H9 (cell line): ENCODE measurements at regions not wholly inside any gene's neighbourhood (a gene's known extent, or its start where the extent isn't known, plus 50 kb on each side); places are given as distances from the start of the nearest gene placed in this dataset.

Source experiments
- DNase-seq: peaks from one replicate; pipeline ENCODE4 v3.0.0-alpha.2; 2017
- H2AFZ ChIP-seq: one replicate; pipeline ENCODE4 v1.6.1; 2013; ENCODE audit warnings: mild to moderate bottlenecking, low read length, control low read depth, moderate library complexity
- H2AK5ac ChIP-seq: 2 replicates; pipeline ENCODE4 v1.6.1; 2013; ENCODE audit warnings: low read length, control low read depth, mixed read lengths; ENCODE audit not compliant: insufficient read length
- H2BK120ac ChIP-seq: one replicate; pipeline ENCODE4 v1.6.1; 2013; ENCODE audit warnings: low read depth, mild to moderate bottlenecking, low read length, control low read depth, inconsistent platforms; ENCODE audit not compliant: poor library complexity, severe bottlenecking
- H2BK12ac ChIP-seq: 2 replicates; pipeline ENCODE4 v1.6.1; 2013; ENCODE audit warnings: low read length, control low read depth, mixed read lengths, low read depth; ENCODE audit not compliant: insufficient read length
- H2BK15ac ChIP-seq: 2 replicates; pipeline ENCODE4 v1.6.1; 2013; ENCODE audit warnings: low read depth, low read length, control low read depth
- H2BK20ac ChIP-seq: one replicate; pipeline ENCODE4 v1.6.1; 2013; ENCODE audit warnings: low read depth, mild to moderate bottlenecking, low read length, control low read depth, inconsistent platforms; ENCODE audit not compliant: poor library complexity, severe bottlenecking
- H2BK5ac ChIP-seq: 2 replicates; pipeline ENCODE4 v1.6.1; 2013; ENCODE audit warnings: low read length, control low read depth, mixed read lengths; ENCODE audit not compliant: insufficient read length
- H3K14ac ChIP-seq: 2 replicates; pipeline ENCODE4 v1.6.1; 2013; ENCODE audit warnings: low read length, control low read depth; ENCODE audit not compliant: insufficient read depth
- H3K18ac ChIP-seq: 2 replicates; pipeline ENCODE4 v1.6.1; 2013; ENCODE audit warnings: low read depth, mild to moderate bottlenecking, mixed read lengths, low read length, control low read depth; ENCODE audit not compliant: insufficient read length
- H3K23ac ChIP-seq: 2 replicates; pipeline ENCODE4 v1.6.1; 2013; ENCODE audit warnings: low read length, control low read depth, mixed read lengths, low read depth; ENCODE audit not compliant: insufficient read length
- H3K23me2 ChIP-seq: 2 replicates; pipeline ENCODE4 v1.6.1; 2013; ENCODE audit warnings: low read depth, mild to moderate bottlenecking, mixed read lengths, low read length, control low read depth; ENCODE audit not compliant: insufficient read length, poor library complexity, severe bottlenecking
- H3K27ac ChIP-seq: 2 replicates; pipeline ENCODE4 v1.5.1; 2013; ENCODE audit warnings: low read length, control low read depth, mixed read lengths, low read depth; ENCODE audit not compliant: insufficient read length
- H3K27me3 ChIP-seq: 2 replicates; pipeline ENCODE4 v1.6.1; 2013; ENCODE audit warnings: low read length, control low read depth, inconsistent platforms; ENCODE audit not compliant: insufficient read depth
- H3K4ac ChIP-seq: 2 replicates; pipeline ENCODE4 v1.6.1; 2013; ENCODE audit warnings: low read depth, mild to moderate bottlenecking, control low read depth, inconsistent platforms, low read length, moderate library complexity
- H3K4me1 ChIP-seq: 2 replicates; pipeline ENCODE4 v1.6.1; 2013; ENCODE audit warnings: low read length, control low read depth, inconsistent platforms; ENCODE audit not compliant: insufficient read depth
- H3K4me2 ChIP-seq: 2 replicates; pipeline ENCODE4 v1.6.1; 2013; ENCODE audit warnings: low read length, control low read depth, mixed read lengths; ENCODE audit not compliant: insufficient read length, insufficient read depth
- H3K56ac ChIP-seq: 2 replicates; pipeline ENCODE4 v1.6.1; 2013; ENCODE audit warnings: low read depth, mild to moderate bottlenecking, mixed read lengths, low read length, control low read depth; ENCODE audit not compliant: insufficient read length
- H3K79me1 ChIP-seq: 2 replicates; pipeline ENCODE4 v1.6.1; 2013; ENCODE audit warnings: low read depth, mild to moderate bottlenecking, moderate library complexity, low read length, control low read depth, inconsistent platforms; ENCODE audit not compliant: insufficient read depth, poor library complexity, severe bottlenecking
- H3K79me2 ChIP-seq: 2 replicates; pipeline ENCODE4 v1.6.1; 2013; ENCODE audit warnings: low read length, control low read depth, inconsistent platforms; ENCODE audit not compliant: insufficient read depth
- H3K9ac ChIP-seq: 2 replicates; pipeline ENCODE4 v1.6.1; 2013; ENCODE audit warnings: low read length, control low read depth, mixed read lengths; ENCODE audit not compliant: insufficient read length; ENCODE audit errors: extremely low read depth
- H3K9me3 ChIP-seq: one replicate; pipeline ENCODE4 v1.6.1; 2013; ENCODE audit warnings: low read depth, low read length, inconsistent platforms; ENCODE audit not compliant: control insufficient read depth
- H3T11ph ChIP-seq: one replicate; pipeline ENCODE4 v1.6.1; 2013; ENCODE audit warnings: mild to moderate bottlenecking, low read length, control low read depth, inconsistent platforms
- H4K20me1 ChIP-seq: one replicate; pipeline ENCODE4 v1.6.1; 2013; ENCODE audit not compliant: control insufficient read depth, insufficient read length, insufficient read depth
- H4K5ac ChIP-seq: 2 replicates; pipeline ENCODE4 v1.6.1; 2013; ENCODE audit warnings: low read depth, mild to moderate bottlenecking, mixed read lengths, low read length, control low read depth; ENCODE audit not compliant: insufficient read length
- H4K8ac ChIP-seq: replicated peaks from 2 replicates; pipeline ENCODE4 v1.6.1; 2013; ENCODE audit warnings: low read length, control low read depth, mixed read lengths, low read depth; ENCODE audit not compliant: insufficient read length
- H4K91ac ChIP-seq: 2 replicates; pipeline ENCODE4 v1.6.1; 2013; ENCODE audit warnings: low read depth, mild to moderate bottlenecking, moderate library complexity, mixed read lengths, low read length, control low read depth; ENCODE audit not compliant: insufficient read length
- H3K27ac Mint-ChIP-seq, 3 experiments: 2 replicates in 2 of 3; 3 replicates in 1 of 3; pipeline ENCODE4 v1.8.0; 2020 to 2021; ENCODE audit warnings: mixed read lengths in 3 of 3, mild to moderate bottlenecking in 1 of 3, moderate library complexity in 1 of 3
- H3K27me3 Mint-ChIP-seq: 2 replicates; pipeline ENCODE4 v1.8.0; 2021; ENCODE audit warnings: low read depth, mild to moderate bottlenecking, moderate library complexity, mixed read lengths
- H3K36me3 Mint-ChIP-seq, 3 experiments: 2 replicates in 2 of 3; 3 replicates in 1 of 3; pipeline ENCODE4 v1.8.0; 2020 to 2021; ENCODE audit warnings: low read depth in 3 of 3, mixed read lengths in 3 of 3; ENCODE audit not compliant: insufficient read depth in 1 of 3
- H3K4me1 Mint-ChIP-seq, 2 experiments: 2 replicates each; pipeline ENCODE4 v1.8.0; 2020; ENCODE audit warnings: mixed read lengths in 2 of 2
- H3K4me3 Mint-ChIP-seq, 2 experiments: 2 replicates in 1 of 2; 3 replicates in 1 of 2; pipeline ENCODE4 v1.8.0; 2020 to 2021; ENCODE audit warnings: mild to moderate bottlenecking in 2 of 2, mixed read lengths in 2 of 2, moderate library complexity in 1 of 2
- H3K9me3 Mint-ChIP-seq, 2 experiments: 2 replicates in 1 of 2; 3 replicates in 1 of 2; pipeline ENCODE4 v1.8.0; 2020; ENCODE audit warnings: mild to moderate bottlenecking in 2 of 2, mixed read lengths in 2 of 2, moderate library complexity in 1 of 2
- WGBS: extraction: QIAGEN DNeasy Blood & Tissue Kit; methylation state at CpG from one replicate; pipeline ENCODE4 v1.1.7; 2013; ENCODE audit warnings: missing lambda C conversion rate, low lambda C conversion rate, mixed read lengths; ENCODE audit not compliant: insufficient read length; ENCODE audit errors: extremely low coverage; 5-methylcytosine and 5-hydroxymethylcytosine counted together
- TF ChIP-seq, protein P1 (sequence below): fragments of 200-600 bp; sonication (generic); conservative IDR thresholded peaks from 3 replicates; pipeline ENCODE4 v1.8.0; 2021; ENCODE audit warnings: antibody characterized with exemption, mild to moderate bottlenecking

DNA sequence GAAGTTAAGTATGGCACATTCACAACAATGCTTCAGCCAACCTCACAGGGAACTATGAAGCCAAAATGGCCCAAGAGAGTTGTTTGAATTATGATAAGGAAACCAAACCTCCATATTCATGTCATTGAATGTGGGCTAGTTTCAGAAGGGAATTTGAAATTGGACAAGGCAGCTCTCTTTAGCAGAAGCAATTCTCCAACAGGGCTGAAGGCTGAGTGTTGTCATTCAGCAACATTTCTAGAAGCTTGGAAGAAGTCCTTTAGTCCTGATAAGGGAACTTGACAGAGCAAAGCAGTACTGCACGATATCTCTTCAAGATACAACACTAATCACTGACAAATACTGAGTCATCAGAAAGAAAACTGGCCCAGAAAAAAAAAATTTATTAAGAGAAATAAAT, 115.4 kb downstream of the SLC25A46 start:
- no peak overlapping the region for H4K8ac ChIP-seq
- no peaks in the 10 kb centered on the region for H3K4me1 Mint-ChIP-seq
- H3T11ph ChIP-seq = no peak overlapping the region
- no peak overlapping the region for H2BK12ac ChIP-seq
- no peak overlapping the region for H2BK15ac ChIP-seq
- no peak overlapping the region for H2AK5ac ChIP-seq
- no peak overlapping the region for H3K18ac ChIP-seq
- H3K27me3 ChIP-seq = no peaks in the 10 kb centered on the region
- TF ChIP-seq, protein P1, sequence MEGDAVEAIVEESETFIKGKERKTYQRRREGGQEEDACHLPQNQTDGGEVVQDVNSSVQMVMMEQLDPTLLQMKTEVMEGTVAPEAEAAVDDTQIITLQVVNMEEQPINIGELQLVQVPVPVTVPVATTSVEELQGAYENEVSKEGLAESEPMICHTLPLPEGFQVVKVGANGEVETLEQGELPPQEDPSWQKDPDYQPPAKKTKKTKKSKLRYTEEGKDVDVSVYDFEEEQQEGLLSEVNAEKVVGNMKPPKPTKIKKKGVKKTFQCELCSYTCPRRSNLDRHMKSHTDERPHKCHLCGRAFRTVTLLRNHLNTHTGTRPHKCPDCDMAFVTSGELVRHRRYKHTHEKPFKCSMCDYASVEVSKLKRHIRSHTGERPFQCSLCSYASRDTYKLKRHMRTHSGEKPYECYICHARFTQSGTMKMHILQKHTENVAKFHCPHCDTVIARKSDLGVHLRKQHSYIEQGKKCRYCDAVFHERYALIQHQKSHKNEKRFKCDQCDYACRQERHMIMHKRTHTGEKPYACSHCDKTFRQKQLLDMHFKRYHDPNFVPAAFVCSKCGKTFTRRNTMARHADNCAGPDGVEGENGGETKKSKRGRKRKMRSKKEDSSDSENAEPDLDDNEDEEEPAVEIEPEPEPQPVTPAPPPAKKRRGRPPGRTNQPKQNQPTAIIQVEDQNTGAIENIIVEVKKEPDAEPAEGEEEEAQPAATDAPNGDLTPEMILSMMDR = no peak
- DNase-seq = no peak
- H2BK20ac ChIP-seq = no peak overlapping the region
- H3K27me3 Mint-ChIP-seq = no peaks in the 10 kb centered on the region; the same call in 1 of the 2 replicates
- no peak overlapping the region for H4K5ac ChIP-seq
- no peak overlapping the region for H2BK5ac ChIP-seq
- no peak overlapping the region for H3K27ac Mint-ChIP-seq
- H3K4me2 ChIP-seq = no peak overlapping the region
- H3K23me2 ChIP-seq = no peaks in the 10 kb centered on the region
- no peak overlapping the region for H2AFZ ChIP-seq
- no peak overlapping the region for H3K27ac ChIP-seq
- no CpG with 5 or more reads among the region's 1 CpG for WGBS
- H3K79me2 ChIP-seq = no peaks in the 10 kb centered on the region
- H3K36me3 Mint-ChIP-seq = peaks cover 0 to 5% (median 0%) of the 10 kb centered on the region in 3 experiments; a peak in 3 of 7 replicates
- no peaks in the 10 kb centered on the region for H3K4me1 ChIP-seq
- no peaks in the 10 kb centered on the region for H3K9me3 ChIP-seq
- no peak overlapping the region for H3K4ac ChIP-seq
- H4K91ac ChIP-seq = no peak overlapping the region
- H3K56ac ChIP-seq = no peak overlapping the region
- peaks cover 0 to 7% of the 10 kb centered on the region in 2 experiments; a peak in 3 of 5 replicates for H3K9me3 Mint-ChIP-seq
- H3K23ac ChIP-seq = no peak overlapping the region
- no peak overlapping the region for H3K9ac ChIP-seq
- no peak overlapping the region for H3K14ac ChIP-seq
- no peaks in the 10 kb centered on the region for H3K79me1 ChIP-seq
- no peak overlapping the region for H3K4me3 Mint-ChIP-seq
- H2BK120ac ChIP-seq = no peak overlapping the region
- H4K20me1 ChIP-seq = no peaks in the 10 kb centered on the region
